ENCODE measurements at regions not wholly inside any gene's neighbourhood (a gene's known extent, or its start where the extent isn't known, plus 50 kb on each side); places are given as distances from the start of the nearest gene placed in this dataset.

- in situ Hi-C loops (cut with MboI) (no loop called here), intact Hi-C loops (cut with micrococcal nuclease; ENCODE audit: unreplicated experiment) (no loop called here)
- Histone ChIP-seq H3K79me2 (ENCODE audit: control insufficient read depth, insufficient read depth, low read length) (no peaks in the 10 kb centered on the region), H3K9ac (ENCODE audit: control insufficient read depth, insufficient read depth, low read length) (no peak overlapping the region), H3K9me3 (replicated peaks; ENCODE audit: control insufficient read depth, insufficient read depth, low read length) (no peaks in the 10 kb centered on the region), H3K27me3 (replicated peaks in 1 of 2; ENCODE audit: control insufficient read depth in 2 of 2, insufficient read depth in 2 of 2, low read length in 1 of 2) (no peaks in the 10 kb centered on the region), H3K36me3 (ENCODE audit: control insufficient read depth in 2 of 2, insufficient read depth in 2 of 2, low read length in 1 of 2) (no peaks in the 10 kb centered on the region), H3K27ac (ENCODE audit: control insufficient read depth, insufficient read depth) (no peak overlapping the region), H4K20me1 (ENCODE audit: control insufficient read depth, insufficient read depth) (no peaks in the 10 kb centered on the region), H2AFZ (ENCODE audit: control insufficient read depth, low read depth, low read length) (no peak overlapping the region), H3K4me1 (ENCODE audit: control insufficient read depth, insufficient read depth, low read length) (no peaks in the 10 kb centered on the region), H3K4me2 (ENCODE audit: control insufficient read depth, insufficient read depth) (no peak overlapping the region), H3K4me3 (no peak overlapping the region)
- DNase-seq (ENCODE audit: low read depth, low spot score) (no peak), FAIRE-seq (no peak), ATAC-seq (no peak)
- ChIA-PET POLR2A (no interaction called here), RAD21 (ENCODE audit: unreplicated experiment) (no interaction called here), SMC1A (ENCODE audit: uncharacterized antibody, unreplicated experiment) (no interaction called here), CTCF (no interaction called here)
- no TSS peak for BruUV-seq (replicated peaks)
- no peak for TF ChIP-seq TCF7 (IDR thresholded peaks at IDR 0.05; ENCODE audit: borderline replicate concordance)
- no peak for TF ChIP-seq FOS (IDR thresholded peaks at IDR 0.05; ENCODE audit: borderline replicate concordance, extremely low read depth, insufficient read length)
- TF ChIP-seq, protein P1, sequence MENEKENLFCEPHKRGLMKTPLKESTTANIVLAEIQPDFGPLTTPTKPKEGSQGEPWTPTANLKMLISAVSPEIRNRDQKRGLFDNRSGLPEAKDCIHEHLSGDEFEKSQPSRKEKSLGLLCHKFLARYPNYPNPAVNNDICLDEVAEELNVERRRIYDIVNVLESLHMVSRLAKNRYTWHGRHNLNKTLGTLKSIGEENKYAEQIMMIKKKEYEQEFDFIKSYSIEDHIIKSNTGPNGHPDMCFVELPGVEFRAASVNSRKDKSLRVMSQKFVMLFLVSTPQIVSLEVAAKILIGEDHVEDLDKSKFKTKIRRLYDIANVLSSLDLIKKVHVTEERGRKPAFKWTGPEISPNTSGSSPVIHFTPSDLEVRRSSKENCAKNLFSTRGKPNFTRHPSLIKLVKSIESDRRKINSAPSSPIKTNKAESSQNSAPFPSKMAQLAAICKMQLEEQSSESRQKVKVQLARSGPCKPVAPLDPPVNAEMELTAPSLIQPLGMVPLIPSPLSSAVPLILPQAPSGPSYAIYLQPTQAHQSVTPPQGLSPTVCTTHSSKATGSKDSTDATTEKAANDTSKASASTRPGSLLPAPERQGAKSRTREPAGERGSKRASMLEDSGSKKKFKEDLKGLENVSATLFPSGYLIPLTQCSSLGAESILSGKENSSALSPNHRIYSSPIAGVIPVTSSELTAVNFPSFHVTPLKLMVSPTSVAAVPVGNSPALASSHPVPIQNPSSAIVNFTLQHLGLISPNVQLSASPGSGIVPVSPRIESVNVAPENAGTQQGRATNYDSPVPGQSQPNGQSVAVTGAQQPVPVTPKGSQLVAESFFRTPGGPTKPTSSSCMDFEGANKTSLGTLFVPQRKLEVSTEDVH (IDR thresholded peaks at IDR 0.05; ENCODE audit: low read depth, partially characterized antibody): no peak
- no peak for TF ChIP-seq HDAC2 (IDR thresholded peaks at IDR 0.05)
- TF ChIP-seq RUNX3 (IDR thresholded peaks at IDR 0.05; ENCODE audit: low read length): no peak
- TF ChIP-seq NFYB (IDR thresholded peaks at IDR 0.05; ENCODE audit: insufficient read depth, low read depth, low read length): no peak
- TF ChIP-seq CTCF (IDR thresholded peaks at IDR 0.05 in 2 of 3, conservative IDR thresholded peaks at IDR 0.05 in 1 of 3; ENCODE audit: control insufficient read depth in 2 of 3, extremely low read depth in 1 of 3, insufficient read depth in 1 of 3, low read depth in 3 of 3, low read length in 3 of 3): no peak
- no peak for TF ChIP-seq CHD4 (IDR thresholded peaks at IDR 0.05)
Measured at GRCh38 chr9:81408951-81409350, 280.4 kb downstream of the TLE1 start.

Measured in GM12878 (cell line).